Vagina (tissue), 2 donors: ENCODE measurements at regions not wholly inside any gene's neighbourhood (a gene's known extent, or its start where the extent isn't known, plus 50 kb on each side); places are given as distances from the start of the nearest gene placed in this dataset.
"Not testable (repeated sequence)": the region's sequence is repeated elsewhere in the genome, so short reads cannot be mapped to it uniquely, and the experiment has no call there.

Source experiments
- DNase-seq, 2 donors: peaks; one replicate each; pipeline ENCODE4 v3.0.0-alpha.2; 2017; ENCODE audit errors: extremely low spot score in 2 of 2
- H3K27ac ChIP-seq: fragments of 200-600 bp; sonication (generic); one replicate; pipeline ENCODE4 v1.5.1; 2019
- H3K27me3 ChIP-seq: fragments of 200-600 bp; sonication (generic); one replicate; pipeline ENCODE4 v1.5.1; 2019
- H3K36me3 ChIP-seq, 2 donors: fragments of 200-600 bp; sonication (generic); one replicate each; pipeline ENCODE4 v1.5.1; 2017 to 2019
- H3K4me1 ChIP-seq: fragments of 200-600 bp; sonication (generic); one replicate; pipeline ENCODE4 v1.5.1; 2019
- H3K4me3 ChIP-seq, 2 donors: fragments of 200-600 bp; sonication (generic); 1 replicate in 1 of 2; 2 replicates in 1 of 2; pipeline ENCODE4 v1.5.1; 2016 to 2019
- H3K9me3 ChIP-seq: fragments of 200-600 bp; sonication (generic); one replicate; pipeline ENCODE4 v1.5.1; 2019
- CTCF ChIP-seq, 3 experiments: fragments of 450-650 bp in 2 of 3; fragments of 200-600 bp in 1 of 3; sonication (generic) in 1 of 3; IDR thresholded peaks; one replicate each; pipeline ENCODE4 v1.5.1; 2017 to 2019; ENCODE audit warnings: antibody characterized with exemption in 3 of 3, mild to moderate bottlenecking in 2 of 3, moderate library complexity in 2 of 3
- POLR2A ChIP-seq, 2 donors: fragments of 450-650 bp; IDR thresholded peaks; one replicate each; pipeline ENCODE4 v1.6.1; 2017; ENCODE audit warnings: antibody characterized with exemption in 2 of 2, mild to moderate bottlenecking in 2 of 2, moderate library complexity in 2 of 2
- POLR2AphosphoS5 ChIP-seq, 2 donors: sonication (generic); formaldehyde crosslinking; IDR thresholded peaks; one replicate each; pipeline ENCODE4 v1.9.0; 2017; ENCODE audit warnings: antibody characterized with exemption in 2 of 2, mild to moderate bottlenecking in 2 of 2, low read depth in 1 of 2; ENCODE audit not compliant: insufficient read depth in 1 of 2
- intact Hi-C: fragments of 100-400 bp; cut with DNase I; formaldehyde crosslinking; loops from one replicate; pipeline ENCODE4 v1.15.1; 2023

GRCh38 chr2:187693923-187694322, 139.7 kb upstream of the TFPI start:
- Histone ChIP-seq H3K27ac (no peak overlapping the region), H3K9me3 (no peaks in the 10 kb centered on the region), H3K36me3 (no peaks in the 10 kb centered on the region), H3K27me3 (no peaks in the 10 kb centered on the region), H3K4me3 (no peak overlapping the region), H3K4me1 (no peaks in the 10 kb centered on the region)
- TF ChIP-seq CTCF (IDR thresholded peaks at IDR 0.05) (no peak), POLR2A (IDR thresholded peaks at IDR 0.05) (no peak), POLR2AphosphoS5 (IDR thresholded peaks at IDR 0.05; ENCODE audit: insufficient read depth in 1 of 2, low read depth in 1 of 2) (no peak)
- no peak for DNase-seq
- intact Hi-C loops: no loop called here

- H3K36me3 ChIP-seq, DNase-seq, H3K27ac ChIP-seq, H3K4me3 ChIP-seq, H3K4me1 ChIP-seq, H3K9me3 ChIP-seq, H3K27me3 ChIP-seq, intact Hi-C loops: not testable (repeated sequence)
Observed at GRCh38 chr2:187696644-187697043, 142.4 kb upstream of the TFPI start.

- TF ChIP-seq POLR2AphosphoS5 (IDR thresholded peaks at IDR 0.05; ENCODE audit: insufficient read depth in 1 of 2, low read depth in 1 of 2) (no peak), CTCF (IDR thresholded peaks at IDR 0.05) (no peak)
- Histone ChIP-seq H3K36me3 (no peaks in the 10 kb centered on the region), H3K4me3 (no peak overlapping the region), H3K27me3 (no peaks in the 10 kb centered on the region), H3K9me3 (no peaks in the 10 kb centered on the region), H3K4me1 (no peaks in the 10 kb centered on the region), H3K27ac (no peak overlapping the region)
- intact Hi-C loops: no loop called here
- no peak for DNase-seq
Observed at GRCh38 chr2:187698374-187699110, 144.3 kb upstream of the TFPI start.

GRCh38 chr2:187702157-187702556, 147.9 kb upstream of the TFPI start:
- Histone ChIP-seq H3K27me3 (no peaks in the 10 kb centered on the region), H3K9me3 (no peaks in the 10 kb centered on the region), H3K27ac (no peak overlapping the region), H3K4me3 (no peak overlapping the region), H3K4me1 (no peaks in the 10 kb centered on the region), H3K36me3 (no peaks in the 10 kb centered on the region)
- DNase-seq: no peak
- no peak for TF ChIP-seq POLR2AphosphoS5 (IDR thresholded peaks at IDR 0.05; ENCODE audit: insufficient read depth in 1 of 2, low read depth in 1 of 2)
- no peak for TF ChIP-seq CTCF (IDR thresholded peaks at IDR 0.05)
- no peak for TF ChIP-seq POLR2A (IDR thresholded peaks at IDR 0.05)
- intact Hi-C loops: no loop called here

- no peak for DNase-seq
- H3K27me3 ChIP-seq: no peaks in the 10 kb centered on the region
- TF ChIP-seq POLR2AphosphoS5 (IDR thresholded peaks at IDR 0.05; ENCODE audit: insufficient read depth in 1 of 2, low read depth in 1 of 2) (no peak), CTCF (IDR thresholded peaks at IDR 0.05) (no peak), POLR2A (IDR thresholded peaks at IDR 0.05) (no peak)
- H3K27ac ChIP-seq: no peak overlapping the region
- intact Hi-C loops: no loop called here
- no peaks in the 10 kb centered on the region for H3K36me3 ChIP-seq
- no peaks in the 10 kb centered on the region for H3K4me1 ChIP-seq
- no peak overlapping the region for H3K4me3 ChIP-seq
- no peaks in the 10 kb centered on the region for H3K9me3 ChIP-seq
Observed at GRCh38 chr2:187708272-187708671, 154.0 kb upstream of the TFPI start.
